GM21529 (cell line): ENCODE measurements at regions not wholly inside any gene's neighbourhood (a gene's known extent, or its start where the extent isn't known, plus 50 kb on each side); places are given as distances from the start of the nearest gene placed in this dataset.
"Not testable (repeated sequence)": the region's sequence is repeated elsewhere in the genome, so short reads cannot be mapped to it uniquely, and the experiment has no call there.

Experiments
- ATAC-seq: cut with Tn5 transposase; IDR thresholded peaks from one replicate; pipeline ENCODE4 v1.9.1; 2021; ENCODE audit not compliant: unreplicated experiment

DNA sequence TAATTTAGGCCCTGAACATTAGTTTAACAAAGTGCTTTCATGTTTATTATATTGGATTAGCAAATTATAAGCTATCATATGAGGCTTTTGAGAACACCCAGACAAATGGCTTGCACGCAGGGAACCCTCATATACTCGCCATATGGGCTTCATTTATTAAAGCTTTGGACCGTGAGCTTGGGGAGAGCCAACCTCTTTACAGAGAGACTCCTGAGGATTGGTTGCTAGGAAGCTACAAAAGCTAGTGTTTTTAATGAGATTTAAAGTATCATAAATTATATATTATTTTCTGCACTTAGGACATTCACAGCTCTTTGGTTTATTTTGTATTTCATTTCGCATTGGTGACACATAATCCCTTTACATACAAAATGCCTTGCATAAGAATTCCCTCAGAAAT, 193.8 kb upstream of the TOX3 start:
- no peak for ATAC-seq

DNA sequence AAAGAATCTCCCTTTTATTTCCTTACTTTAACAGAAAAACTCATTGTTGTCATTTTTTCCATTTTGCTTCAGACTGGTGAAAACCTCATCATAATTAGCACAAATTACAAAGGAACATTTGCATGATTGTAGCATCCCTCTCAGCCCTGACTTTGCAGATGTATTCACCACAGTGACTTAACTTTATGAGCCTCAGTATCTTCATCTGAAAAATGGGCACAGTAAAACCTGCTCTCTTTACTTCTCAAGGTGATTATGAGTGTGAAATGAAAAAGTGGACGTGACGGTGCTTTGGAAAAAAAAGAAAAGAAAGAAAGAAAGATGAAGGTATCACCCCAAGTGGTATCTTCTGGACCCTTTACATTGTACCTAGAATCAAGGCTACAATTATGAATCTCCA, 193.4 kb upstream of the TOX3 start:
- no peak for ATAC-seq

DNA sequence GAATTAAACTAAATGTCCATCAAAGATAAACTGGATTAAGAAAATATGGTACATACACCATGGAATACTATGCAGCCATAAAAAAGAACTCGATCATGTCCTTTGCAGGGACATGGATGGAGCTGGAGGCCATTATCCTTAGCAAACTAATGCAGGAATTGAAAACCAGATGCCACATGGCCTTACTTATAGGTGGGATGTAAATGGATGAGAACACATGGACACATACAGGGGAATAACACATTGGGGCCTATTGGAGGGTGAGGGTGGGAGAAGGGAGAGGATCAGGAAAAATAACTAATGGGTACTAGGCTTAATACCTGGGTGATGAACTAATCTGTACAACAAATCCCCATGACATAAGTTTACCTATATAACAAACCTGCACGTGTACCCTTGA, 192.0 kb upstream of the TOX3 start:
- ATAC-seq = not testable (repeated sequence)

DNA sequence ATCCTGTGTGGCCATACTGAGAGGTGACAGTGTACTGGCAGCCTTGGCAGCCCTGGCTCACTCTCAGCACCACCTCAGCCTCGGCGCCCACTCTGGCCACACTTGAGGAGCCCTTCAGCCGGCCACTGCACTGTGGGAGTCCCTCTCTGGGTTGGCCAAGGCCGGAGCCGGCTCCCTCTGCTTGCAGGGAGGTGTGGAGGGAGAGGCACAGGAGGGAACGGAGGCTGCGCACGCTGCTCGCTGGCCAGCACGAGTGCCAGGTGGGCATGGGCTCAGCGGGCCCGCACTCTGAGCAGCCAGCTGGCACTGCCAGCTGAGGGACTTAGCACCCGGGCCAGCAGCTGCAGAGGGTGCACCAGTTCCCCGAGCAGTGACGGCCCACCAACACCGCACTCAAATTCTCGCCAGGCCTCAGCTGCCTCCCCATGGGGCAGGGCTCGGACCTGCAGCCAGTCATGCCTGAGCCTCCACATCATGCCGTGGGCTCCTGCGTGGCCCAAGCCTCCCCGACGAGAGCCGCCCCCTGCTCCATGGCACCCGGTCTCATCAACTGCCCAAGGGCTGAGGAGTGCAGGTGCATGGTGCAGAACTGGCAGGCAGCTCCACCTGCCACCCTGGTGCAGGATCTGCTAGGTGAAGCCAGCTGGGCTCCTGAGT, 184.4 kb upstream of the TOX3 start:
- ATAC-seq = no peak

DNA sequence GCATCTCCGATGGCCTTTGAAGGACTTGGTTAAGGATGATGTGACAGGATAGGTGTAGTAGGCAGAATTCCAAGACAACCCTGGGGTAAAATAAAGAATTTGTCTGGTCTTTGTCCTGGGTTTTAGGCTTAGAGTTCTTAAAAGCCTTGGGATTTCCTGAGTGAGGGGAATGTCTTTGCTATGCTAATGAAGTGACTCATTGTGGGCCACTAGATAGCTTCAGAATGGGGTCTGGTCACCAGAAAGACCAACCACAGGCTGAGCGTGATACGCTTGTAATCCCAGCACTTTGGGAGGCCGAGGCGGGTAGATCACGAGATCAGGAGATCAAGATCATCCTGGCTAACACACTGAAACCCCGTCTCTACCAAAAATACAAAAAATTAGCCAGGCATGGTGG, 182.8 kb upstream of the TOX3 start:
- ATAC-seq = no peak

DNA sequence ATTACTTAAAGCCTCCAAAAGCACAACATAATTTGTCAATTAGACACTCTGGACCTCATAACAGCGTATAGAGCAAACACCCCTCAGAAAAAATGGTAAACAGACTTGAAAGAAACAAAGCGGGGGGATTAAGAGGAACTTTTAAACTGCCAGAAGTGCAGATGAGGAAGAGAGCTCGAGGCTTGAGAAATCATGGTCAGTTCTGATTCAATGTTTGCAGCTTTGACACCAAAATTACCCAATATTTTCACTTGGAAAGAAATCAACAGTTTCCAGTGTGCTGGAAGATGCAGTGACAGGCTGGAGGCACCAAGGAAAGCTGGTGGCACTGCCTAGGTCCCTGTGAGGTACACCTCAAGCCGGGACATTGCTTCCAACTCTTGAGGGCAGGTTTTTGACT, 180.9 kb upstream of the TOX3 start:
- ATAC-seq = no peak

DNA sequence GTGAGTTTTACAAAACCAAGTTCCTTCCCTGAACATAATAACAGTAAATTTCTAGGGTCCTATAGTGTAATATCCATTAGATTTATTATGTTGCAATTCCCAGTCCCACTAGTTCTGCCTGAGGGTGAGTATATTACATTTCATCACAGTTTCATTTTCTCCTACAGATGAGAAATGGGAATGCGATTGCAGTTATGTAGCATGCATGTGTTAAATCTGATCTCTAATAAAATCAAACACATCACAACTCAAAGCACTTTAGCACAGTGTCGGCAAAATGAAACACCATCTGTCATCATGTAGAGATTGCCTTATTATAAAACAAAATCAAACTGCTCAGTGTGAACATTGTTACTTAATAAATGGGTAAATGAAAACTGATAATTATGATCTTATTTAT, 180.5 kb upstream of the TOX3 start:
- no peak for ATAC-seq

DNA sequence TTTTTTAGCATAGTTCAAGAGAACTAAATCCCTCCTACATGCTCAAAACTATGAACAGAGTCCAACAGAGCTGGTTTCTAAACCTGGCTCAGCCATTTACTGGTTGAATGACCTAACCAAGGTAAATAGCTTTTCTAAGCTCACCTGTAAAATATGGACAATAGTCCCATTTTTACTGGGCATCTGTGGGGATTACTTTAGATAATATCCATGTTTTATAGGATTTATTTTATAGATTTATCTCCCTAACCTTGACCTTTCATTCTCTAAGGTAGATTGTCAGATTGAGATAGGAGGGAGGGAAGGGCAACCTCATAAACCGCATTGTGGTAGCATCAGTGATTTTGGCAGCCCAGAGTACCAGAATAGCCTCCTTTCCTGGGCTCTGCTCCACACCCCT, 178.5 kb upstream of the TOX3 start:
- ATAC-seq = no peak

DNA sequence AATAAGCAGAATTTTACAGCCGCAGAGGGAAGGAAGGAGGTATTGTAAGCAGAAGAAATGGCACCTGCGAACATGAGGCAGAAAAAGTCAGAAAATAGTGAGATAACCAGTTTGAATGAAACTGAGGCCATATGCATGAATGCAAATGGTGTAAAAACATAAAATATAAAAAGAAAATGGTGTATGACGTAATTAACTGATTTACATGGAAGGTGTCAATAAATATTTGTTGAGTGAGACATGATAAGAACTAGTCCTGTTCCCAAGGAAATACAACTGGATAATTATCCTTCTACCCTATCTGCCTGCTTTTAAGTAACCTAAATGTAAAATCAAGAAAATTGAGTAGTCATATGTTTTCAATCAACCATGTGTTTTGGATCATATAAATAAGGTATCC, 178.1 kb upstream of the TOX3 start:
- ATAC-seq = no peak

DNA sequence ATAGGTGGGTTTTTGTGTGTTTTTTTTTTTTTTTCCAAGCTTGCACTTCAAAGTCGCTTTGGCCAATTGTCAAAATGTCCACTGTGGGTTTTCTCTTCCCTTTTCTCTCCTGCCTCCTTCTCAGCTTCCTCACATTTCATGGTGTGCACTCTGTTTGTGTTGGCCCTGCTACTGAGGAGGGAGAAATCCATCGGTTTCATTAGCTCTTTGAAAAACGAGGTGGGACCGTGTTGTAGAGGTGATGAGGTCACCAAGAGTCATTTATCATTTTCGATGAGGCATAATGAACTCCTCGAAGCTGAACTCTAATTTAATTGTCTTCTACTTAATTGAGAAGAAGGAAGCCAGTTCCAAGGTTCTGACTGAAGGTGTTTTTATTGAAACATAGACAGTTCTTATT, 174.4 kb upstream of the TOX3 start:
- ATAC-seq = no peak

DNA sequence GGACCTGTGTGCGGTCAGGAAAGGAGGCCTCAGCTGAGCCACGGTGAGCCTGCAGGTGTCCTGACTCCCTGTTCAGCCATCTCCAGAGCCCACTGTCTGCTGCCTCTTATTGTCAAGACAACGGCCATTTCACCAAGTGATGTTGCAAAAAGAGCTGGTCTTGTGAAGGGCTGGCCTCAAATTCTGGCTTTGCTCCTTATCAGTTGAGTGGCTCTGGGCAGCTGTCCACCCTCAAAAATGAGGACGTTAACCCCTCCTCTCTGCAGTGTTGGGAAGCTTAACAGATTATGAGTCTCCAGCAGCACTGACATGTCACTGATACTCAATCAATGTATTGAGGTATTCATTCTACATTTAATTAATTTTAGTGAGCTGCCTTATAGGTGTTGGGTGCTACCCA, 171.1 kb upstream of the TOX3 start:
- no peak for ATAC-seq

DNA sequence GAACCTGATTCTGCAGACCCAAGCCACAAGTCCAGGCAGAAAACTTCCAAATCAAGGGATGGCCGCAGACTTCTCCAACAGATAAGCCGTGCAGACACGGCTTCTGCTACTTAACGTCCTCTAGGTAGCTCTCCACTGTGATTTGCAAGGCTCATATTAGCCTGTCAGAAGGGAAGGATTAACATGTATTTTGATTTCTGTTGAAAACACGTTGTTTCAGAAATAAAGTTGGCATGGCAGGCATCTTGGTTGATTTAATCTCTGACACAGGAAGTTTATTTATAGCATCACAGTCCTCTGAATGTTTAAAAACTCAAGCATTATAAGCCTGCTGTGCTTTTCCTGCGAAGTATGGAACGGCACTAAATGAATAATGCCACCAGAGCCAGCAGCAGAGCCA, 166.8 kb upstream of the TOX3 start:
- ATAC-seq = no peak

DNA sequence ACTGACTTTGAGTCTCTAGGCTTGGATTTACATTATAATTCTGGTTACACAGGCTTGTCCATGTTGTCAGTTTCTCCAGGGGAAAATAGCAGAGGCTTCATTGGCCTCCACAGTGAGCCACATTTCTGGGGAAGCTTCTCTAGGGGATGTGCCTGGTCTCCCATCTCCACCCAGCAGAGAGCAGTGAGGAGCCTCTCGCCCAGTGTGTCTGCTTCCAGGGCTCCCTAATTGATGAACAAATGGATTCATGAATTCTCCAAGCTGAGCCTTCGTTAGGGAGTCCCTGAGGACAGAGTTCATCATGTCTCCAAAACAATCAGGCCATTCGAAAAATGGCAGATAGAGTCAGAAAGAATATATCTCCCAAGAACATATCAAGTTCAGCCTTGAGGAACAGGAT, 162.4 kb upstream of the TOX3 start:
- ATAC-seq = no peak

DNA sequence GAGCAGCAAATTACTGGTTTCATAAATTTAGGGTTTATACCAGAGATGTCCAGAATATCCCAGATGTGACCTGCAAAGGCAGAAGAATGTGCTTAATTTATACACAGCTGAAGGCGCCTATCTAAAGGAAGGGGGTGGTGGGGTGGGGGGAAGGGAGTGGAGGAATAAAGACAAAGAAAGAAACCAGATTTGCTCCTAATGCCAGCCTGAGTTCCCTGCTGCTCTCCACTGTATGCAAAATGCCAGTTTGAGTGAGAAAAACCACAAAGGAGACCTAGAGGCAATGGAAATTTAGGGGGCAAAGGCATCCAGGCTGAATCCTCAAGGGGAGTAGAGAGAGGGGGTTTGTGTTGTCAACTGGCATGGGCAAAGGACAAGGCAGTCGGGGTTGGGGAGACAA, 161.5 kb upstream of the TOX3 start:
- no peak for ATAC-seq

DNA sequence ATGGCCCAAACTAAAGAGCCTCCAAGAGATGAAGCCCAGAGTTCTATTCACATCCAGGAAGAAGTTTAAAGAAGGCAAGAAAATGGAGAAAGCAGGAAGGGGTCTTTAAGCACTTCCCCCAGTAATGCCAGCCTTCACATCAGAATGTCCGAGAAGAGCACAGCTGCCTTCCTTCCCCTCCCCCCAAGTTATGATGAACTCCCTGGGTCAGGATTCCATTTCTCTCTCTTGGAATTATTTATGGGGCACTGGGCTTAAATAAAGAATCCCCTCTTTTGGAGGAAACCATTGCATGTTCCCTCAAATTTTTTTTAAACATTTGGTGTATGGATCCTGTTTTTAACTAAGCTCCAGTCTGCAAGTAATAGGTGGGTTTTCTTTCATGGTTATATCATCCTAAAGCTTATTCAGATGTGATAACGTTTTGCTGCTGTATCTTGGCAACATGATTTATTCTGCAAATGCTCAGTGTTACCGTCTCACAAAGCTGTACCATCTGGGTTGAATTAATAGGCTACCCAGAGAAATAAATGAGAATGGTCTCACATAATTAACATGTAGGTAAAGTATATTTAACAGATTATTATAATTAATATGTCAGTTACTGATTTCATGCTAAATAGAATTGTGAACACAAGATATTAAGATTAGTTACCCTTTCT, 160.9 kb upstream of the TOX3 start:
- ATAC-seq = no peak

DNA sequence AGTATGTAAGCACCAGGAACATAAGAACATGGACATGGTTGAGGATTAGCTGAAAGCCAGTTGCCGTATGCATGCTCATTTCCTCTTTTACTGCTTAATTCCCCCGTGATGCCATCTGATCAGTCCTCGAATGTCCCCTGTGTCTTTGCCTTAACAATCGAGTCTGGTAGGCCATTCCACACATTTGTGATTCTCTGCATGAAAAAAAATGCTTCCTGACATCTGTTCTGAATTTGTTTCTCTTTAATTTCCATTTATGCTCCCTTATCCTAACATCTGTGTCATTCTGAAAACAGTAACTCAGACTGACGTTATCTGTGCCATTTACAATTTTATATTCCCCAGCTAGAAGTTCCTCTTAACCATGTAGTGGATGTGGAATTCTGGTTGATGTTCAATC, 158.2 kb upstream of the TOX3 start:
- no peak for ATAC-seq

DNA sequence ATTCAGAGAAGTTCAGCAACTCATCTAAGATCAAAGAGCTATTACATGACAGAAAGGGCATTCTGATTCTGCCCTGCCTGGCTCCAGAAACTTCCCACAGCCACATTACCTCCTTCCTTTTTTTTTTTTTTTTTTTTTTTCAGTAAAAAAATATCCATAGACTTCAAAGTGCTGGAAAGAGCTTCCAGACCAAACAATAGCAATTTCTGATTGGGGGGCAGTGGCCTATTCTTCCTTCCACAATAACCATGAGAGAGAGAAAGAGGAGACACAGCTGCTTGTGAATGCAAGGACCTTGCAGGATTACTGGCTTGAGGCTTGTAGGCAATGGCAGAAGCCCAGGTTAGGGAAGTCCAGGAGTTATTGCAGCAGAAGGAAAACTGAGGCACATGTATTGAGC, 151.0 kb upstream of the TOX3 start:
- ATAC-seq = no peak

DNA sequence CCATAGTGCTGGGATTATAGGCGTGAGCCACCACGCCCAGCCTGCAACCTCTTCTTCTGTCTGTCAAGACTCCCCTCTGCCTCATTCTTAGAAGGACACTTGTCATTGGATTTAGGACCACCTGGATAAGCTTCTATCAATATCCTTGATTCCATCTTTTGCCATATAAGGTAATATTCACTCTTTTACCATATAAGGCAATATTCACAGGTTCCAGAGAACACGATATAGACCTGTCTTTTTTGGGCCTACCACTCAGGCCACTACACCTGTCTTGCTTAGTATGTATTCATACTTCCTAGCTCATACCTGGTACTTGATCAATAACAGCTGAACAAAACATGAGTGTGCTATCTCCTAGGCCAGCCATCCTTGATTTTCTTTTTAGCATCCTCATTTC, 149.2 kb upstream of the TOX3 start:
- ATAC-seq = no peak

DNA sequence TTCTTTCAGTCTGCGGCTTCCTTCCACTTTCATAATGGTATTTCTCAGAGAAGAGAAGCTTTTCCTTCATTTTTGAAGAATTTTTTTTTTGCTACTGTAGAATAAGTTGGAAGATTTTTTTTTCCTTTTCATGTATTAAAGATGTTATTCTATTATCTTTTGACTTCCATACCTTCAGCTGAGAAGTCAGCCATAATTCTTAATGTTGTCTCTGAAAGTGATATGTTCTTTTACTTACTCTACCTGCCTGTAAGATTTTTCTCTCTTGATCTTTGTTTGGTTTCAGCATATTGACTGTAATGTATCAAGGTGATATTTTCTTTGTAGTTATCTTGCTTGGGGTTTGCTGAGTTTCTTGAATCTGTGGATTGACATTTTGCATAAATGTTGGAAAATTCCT, 143.5 kb upstream of the TOX3 start:
- no peak for ATAC-seq

DNA sequence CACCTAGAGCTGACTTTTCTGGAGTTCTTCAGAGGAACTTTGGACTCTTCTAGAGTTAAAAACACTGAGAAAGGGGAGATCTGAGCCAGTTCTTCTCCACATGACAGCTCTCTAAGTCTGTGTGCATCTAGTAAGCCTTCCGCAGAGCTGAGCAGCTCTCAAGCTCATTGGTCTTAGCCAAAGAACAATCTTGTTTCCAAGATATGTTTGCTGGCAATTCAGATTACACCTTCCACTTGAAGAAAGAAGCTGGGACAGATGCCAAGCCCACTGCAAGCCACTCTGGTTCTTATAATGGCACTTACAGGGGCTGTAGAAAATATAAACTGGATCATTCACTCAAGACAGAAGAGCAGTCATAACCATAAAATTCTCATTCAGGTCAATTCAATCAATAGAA, 134.1 kb upstream of the TOX3 start:
- no peak for ATAC-seq

DNA sequence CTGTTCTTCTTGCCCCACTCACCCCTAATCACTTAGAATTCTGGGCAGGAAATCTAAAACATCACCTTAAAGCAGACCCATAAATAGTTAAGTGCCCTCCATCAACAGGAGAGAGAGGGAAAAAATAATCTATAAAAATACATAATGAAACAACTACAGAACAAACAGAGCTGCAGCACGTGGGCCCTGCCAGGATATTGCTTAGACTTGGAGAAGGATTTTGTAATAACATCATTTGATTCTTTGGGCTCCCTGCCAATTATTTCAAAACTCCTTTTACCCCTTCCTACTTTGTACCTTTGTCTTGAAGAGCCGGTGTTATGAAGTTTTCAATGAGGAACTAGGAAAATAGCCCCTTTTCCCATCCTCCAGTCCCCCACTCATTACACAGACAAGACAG, 130.6 kb upstream of the TOX3 start:
- no peak for ATAC-seq

DNA sequence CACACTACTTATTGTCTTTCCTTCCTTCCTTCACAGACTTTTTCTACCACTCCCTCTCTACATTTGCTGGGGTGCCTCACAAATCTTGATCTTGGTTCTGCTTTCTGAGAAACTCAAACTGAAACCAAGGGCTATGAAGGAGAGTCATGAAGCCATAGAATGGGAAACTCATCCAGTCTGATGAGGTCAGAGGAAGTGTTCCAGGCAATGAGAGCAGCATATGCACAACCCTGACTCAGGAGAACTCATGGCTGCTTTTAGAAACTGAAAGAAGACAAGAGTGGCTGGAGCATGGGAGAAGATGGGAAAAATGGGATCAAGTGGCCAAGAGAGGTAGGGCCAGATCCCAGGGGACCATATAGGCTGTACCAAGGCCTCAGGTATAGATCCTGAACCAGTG, 130.0 kb upstream of the TOX3 start:
- ATAC-seq = no peak

DNA sequence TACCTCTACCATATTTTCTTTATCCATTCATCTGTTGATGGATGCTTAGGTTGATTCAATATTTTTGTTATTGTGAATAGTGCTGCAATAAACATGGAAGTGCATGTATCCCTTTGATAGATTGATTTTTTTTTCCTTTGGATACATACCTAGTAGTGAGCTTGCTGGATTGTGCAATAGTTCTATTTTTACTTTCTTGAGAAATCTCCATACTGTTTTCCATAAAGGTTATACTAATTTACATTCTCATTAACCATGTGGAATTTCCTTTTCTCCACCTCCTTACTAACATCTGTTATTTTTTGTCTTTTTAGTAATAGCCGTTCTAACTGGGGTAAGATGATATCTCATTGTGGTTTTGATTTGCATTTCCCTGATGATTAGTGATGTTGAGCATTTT, 124.6 kb upstream of the TOX3 start:
- ATAC-seq = no peak
